MCF 10A (cell line): ENCODE measurements at regions not wholly inside any gene's neighbourhood (a gene's known extent, or its start where the extent isn't known, plus 50 kb on each side); places are given as distances from the start of the nearest gene placed in this dataset.

Source experiments
- BruUV-seq: library from RNA; stranded (reverse); fragments of 400-500 nt; replicated peaks from 2 replicates; lab custom pipeline; 2021; lab: Mats Ljungman, UMichigan
- CTCF ChIA-PET: fragments of 300-600 bp; sonication (Branson Sonifier 250); formaldehyde crosslinking; extraction: SDS; loops from one replicate; lab custom pipeline; 2021; ENCODE audit warnings: antibody characterized with exemption, inconsistent platforms; lab: Yijun Ruan, JAX
- POLR2A ChIA-PET: fragments of 300-600, 350-650 bp; sonication (Branson Sonifier 250); formaldehyde crosslinking; extraction: SDS; loops from one replicate; lab custom pipeline; 2020; ENCODE audit warnings: antibody characterized with exemption, inconsistent platforms; lab: Yijun Ruan, JAX
- DNase-seq: peaks from one replicate; pipeline ENCODE4 v3.0.0-alpha.2; 2018; ENCODE audit not compliant: unreplicated experiment
- H3K27ac Mint-ChIP-seq: one replicate; pipeline ENCODE4 v1.8.0; 2022; ENCODE audit warnings: mild to moderate bottlenecking, low read depth, mixed read lengths; ENCODE audit not compliant: unreplicated experiment
- H3K27me3 Mint-ChIP-seq: one replicate; pipeline ENCODE4 v1.8.0; 2022; ENCODE audit warnings: mixed read lengths; ENCODE audit not compliant: insufficient read depth, unreplicated experiment
- H3K36me3 Mint-ChIP-seq: one replicate; pipeline ENCODE4 v1.8.0; 2022; ENCODE audit warnings: mild to moderate bottlenecking, moderate library complexity, mixed read lengths; ENCODE audit not compliant: insufficient read depth, unreplicated experiment
- H3K4me1 Mint-ChIP-seq: one replicate; pipeline ENCODE4 v1.8.0; 2022; ENCODE audit warnings: mixed read lengths; ENCODE audit not compliant: insufficient read depth, unreplicated experiment
- H3K4me3 Mint-ChIP-seq: one replicate; pipeline ENCODE4 v1.8.0; 2022; ENCODE audit warnings: mild to moderate bottlenecking, moderate library complexity, mixed read lengths; ENCODE audit not compliant: unreplicated experiment
- H3K9me3 Mint-ChIP-seq: one replicate; pipeline ENCODE4 v1.8.0; 2022; ENCODE audit warnings: mixed read lengths; ENCODE audit not compliant: unreplicated experiment
- intact Hi-C: fragments of 100-400 bp; cut with micrococcal nuclease; formaldehyde crosslinking; loops from 2 replicates; pipeline ENCODE4 v1.14.1; 2022
- TF ChIP-seq, protein P1 (sequence below): fragments of 200-600 bp; IDR thresholded peaks from one replicate; pipeline ENCODE4 v1.8.0; 2022; ENCODE audit warnings: antibody characterized with exemption, mild to moderate bottlenecking; ENCODE audit not compliant: unreplicated experiment

DNA sequence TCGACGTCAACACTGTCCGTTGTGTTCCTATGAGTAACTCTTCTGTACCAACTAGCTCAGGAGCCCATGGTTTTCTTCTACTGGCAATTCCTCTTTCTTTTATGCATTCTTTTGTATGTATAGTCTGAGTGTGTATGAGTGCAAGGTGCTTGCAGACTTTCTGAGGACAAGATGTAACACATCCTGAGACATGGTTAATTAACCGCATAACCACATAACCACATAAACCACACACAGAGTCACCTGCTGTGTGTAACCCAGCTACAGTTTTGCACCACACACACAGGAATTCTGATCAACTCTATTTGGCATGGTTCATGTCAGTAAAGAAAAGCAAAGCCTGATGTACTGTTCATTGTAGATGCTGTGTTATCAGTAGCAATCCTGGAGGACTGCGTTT lies 98.6 kb downstream of the DACT2 start:
- TF ChIP-seq, protein P1, sequence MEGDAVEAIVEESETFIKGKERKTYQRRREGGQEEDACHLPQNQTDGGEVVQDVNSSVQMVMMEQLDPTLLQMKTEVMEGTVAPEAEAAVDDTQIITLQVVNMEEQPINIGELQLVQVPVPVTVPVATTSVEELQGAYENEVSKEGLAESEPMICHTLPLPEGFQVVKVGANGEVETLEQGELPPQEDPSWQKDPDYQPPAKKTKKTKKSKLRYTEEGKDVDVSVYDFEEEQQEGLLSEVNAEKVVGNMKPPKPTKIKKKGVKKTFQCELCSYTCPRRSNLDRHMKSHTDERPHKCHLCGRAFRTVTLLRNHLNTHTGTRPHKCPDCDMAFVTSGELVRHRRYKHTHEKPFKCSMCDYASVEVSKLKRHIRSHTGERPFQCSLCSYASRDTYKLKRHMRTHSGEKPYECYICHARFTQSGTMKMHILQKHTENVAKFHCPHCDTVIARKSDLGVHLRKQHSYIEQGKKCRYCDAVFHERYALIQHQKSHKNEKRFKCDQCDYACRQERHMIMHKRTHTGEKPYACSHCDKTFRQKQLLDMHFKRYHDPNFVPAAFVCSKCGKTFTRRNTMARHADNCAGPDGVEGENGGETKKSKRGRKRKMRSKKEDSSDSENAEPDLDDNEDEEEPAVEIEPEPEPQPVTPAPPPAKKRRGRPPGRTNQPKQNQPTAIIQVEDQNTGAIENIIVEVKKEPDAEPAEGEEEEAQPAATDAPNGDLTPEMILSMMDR, result no peak
- POLR2A ChIA-PET, result interaction anchor here (0.5 kb wide), 1 partner anchor 76 kb away, joined by 3 read pairs; no protein-coding TSS in a partner anchor
- Mint-ChIP-seq H3K4me1 (no peaks in the 10 kb centered on the region), H3K36me3 (no peaks in the 10 kb centered on the region), H3K4me3 (no peak overlapping the region), H3K9me3 (no peaks in the 10 kb centered on the region), H3K27me3 (peaks cover 95% of the 10 kb centered on the region), H3K27ac (no peak overlapping the region)
- DNase-seq, result no peak
- CTCF ChIA-PET, result interaction anchor here (0.7 kb wide), 1 partner anchor 134 kb away, joined by 3 read pairs; no protein-coding TSS in a partner anchor
- no TSS peak for BruUV-seq
- intact Hi-C loops, result no loop called here

DNA sequence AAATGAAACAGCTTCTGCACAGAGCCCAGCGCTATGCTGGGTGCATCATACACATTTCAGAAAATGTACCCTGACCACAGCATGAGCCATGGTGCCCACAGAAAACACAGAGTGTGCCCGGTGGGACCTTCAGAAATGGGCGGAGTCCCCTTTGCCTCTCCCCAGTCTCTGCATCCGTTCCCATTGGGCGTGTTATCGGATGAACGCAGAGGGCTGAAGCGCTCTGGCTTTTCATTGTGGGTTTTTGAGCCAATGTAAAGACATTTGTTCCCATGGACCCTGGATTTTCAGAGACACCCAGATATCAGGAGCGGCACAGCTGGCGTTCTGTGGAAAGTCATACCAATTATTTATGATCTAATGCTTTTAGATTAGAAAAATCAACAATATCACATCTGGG lies 99.8 kb downstream of the DACT2 start:
- BruUV-seq, result no TSS peak
- H3K27me3 Mint-ChIP-seq, result peaks cover 95% of the 10 kb centered on the region
- no peak overlapping the region for H3K4me3 Mint-ChIP-seq
- TF ChIP-seq, protein P1, result no peak
- no peaks in the 10 kb centered on the region for H3K9me3 Mint-ChIP-seq
- H3K36me3 Mint-ChIP-seq, result no peaks in the 10 kb centered on the region
- intact Hi-C loops, result no loop called here
- ChIA-PET CTCF (no interaction called here), POLR2A (interaction anchor here (1.0 kb wide), 1 partner anchor 13 kb away, joined by 3 read pairs; no protein-coding TSS in a partner anchor)
- no peak for DNase-seq
- H3K4me1 Mint-ChIP-seq, result no peaks in the 10 kb centered on the region
- no peak overlapping the region for H3K27ac Mint-ChIP-seq

DNA sequence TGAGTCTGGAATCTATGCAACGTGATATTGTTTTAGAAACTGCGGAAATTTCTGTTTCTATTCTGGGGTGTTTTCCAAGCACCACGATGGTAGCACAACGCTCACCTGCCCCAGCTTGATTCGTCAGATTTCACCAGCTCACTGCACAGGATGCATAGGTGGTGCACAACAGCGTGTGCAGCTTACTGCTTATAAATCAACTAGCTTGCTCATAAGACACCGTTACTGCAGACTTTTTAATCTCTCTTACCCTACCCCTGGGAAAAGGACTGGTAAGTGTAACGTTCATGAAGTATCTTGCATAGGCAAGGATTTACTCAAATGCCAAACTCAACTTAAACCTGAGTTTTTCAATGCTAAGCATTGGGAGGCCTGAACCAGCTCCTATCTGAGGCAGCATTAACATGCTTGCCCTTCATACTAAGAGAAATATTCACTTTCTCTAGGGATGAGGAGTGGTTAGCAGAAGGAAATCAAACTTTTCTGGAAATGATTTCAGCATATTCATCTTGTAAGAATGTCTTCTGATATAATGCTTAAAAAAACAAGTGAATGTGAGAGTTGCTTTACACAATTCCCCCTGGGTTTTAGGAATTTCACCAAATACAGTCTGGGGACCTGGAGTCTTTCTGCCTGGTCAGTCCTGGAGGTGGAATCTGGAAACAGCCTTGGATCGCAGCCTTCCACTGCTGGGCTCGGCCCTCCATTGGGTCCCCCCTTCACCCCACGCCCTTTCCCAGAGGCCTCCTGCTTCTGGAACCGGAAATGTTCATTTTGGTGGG lies 100.6 kb downstream of the DACT2 start:
- BruUV-seq, result no TSS peak
- H3K4me1 Mint-ChIP-seq, result no peaks in the 10 kb centered on the region
- ChIA-PET CTCF (no interaction called here), POLR2A (interaction anchor here (1.0 kb wide), 1 partner anchor 14 kb away, joined by 3 read pairs; no protein-coding TSS in a partner anchor)
- no peaks in the 10 kb centered on the region for H3K9me3 Mint-ChIP-seq
- DNase-seq, result no peak
- TF ChIP-seq, protein P1, result no peak
- no peaks in the 10 kb centered on the region for H3K36me3 Mint-ChIP-seq
- no peak overlapping the region for H3K4me3 Mint-ChIP-seq
- intact Hi-C loops, result no loop called here
- peaks cover 93% of the 10 kb centered on the region for H3K27me3 Mint-ChIP-seq
- no peak overlapping the region for H3K27ac Mint-ChIP-seq

DNA sequence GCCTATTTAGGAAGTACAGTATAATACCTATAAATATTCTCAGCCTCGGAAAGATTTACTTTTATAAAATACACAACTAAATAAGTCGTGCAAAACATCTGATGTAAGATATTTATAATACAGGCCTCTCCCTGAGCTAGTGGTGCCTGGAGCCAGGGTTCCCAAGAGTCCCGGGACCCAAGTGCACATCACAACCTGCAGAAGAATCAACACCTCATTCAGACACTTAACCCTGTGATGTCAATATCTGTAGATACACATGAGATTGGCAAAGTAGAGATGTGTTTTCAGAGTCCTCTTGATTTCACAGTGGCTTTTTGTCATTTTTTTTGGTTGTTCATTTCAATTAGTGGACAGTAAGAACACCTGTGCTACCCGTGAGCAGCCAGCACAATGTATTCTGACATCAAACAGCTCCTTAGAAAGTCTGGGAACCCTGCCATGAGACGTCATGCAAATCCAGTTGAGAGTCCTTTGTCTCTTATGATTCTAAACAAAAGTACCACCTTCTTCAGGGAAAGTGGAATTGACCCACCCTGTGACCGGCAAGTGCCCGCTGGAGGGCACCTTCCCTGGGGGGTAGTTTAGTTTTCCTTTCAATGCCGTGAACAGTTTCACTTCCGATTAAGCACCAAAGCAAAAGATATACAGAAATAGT lies 101.6 kb downstream of the DACT2 start:
- intact Hi-C loops, result no loop called here

More for the DNA sequence above, 101.6 kb downstream of the DACT2 start:
- Mint-ChIP-seq H3K9me3 (no peaks in the 10 kb centered on the region), H3K27me3 (peaks cover 83% of the 10 kb centered on the region), H3K4me1 (no peaks in the 10 kb centered on the region), H3K4me3 (no peak overlapping the region), H3K36me3 (no peaks in the 10 kb centered on the region), H3K27ac (no peak overlapping the region)
- ChIA-PET CTCF (no interaction called here), POLR2A (no interaction called here)
- TF ChIP-seq, protein P1, result no peak
- BruUV-seq, result no TSS peak
- DNase-seq, result no peak
